ENCODE measurements at regions not wholly inside any gene's neighbourhood (a gene's known extent, or its start where the extent isn't known, plus 50 kb on each side); places are given as distances from the start of the nearest gene placed in this dataset.

DNA sequence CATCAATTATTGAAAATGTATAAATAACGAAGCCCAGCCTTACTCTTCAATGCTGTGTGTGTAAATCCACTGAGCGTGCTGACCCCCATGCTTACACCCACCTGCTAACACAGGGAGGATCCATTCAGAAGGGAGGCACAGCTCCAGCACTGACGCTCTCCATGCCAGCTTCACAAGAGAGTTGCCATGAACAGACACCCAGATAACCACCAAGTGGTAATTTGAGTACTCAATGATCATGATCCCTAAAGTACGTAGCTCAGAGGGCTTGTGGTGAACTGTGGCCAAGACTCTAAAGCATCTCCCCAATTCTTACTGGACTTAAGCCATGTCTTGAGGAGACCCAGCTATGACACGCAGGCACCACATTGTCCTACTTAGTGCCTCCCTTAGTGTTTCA is 98.7 kb downstream of the IGLL1 start:
- Histone ChIP-seq H3K9ac (ENCODE audit: insufficient read depth, low read depth, low read length) (no peak overlapping the region), H3K79me2 (ENCODE audit: insufficient read depth, low read length) (no peaks in the 10 kb centered on the region), H3K27ac (ENCODE audit: extremely low read length, insufficient read depth, low read length) (no peak overlapping the region), H3K4me1 (ENCODE audit: insufficient read depth, low read length) (peaks cover 7% of the 10 kb centered on the region; the same call in 1 of the 2 replicates), H2AFZ (ENCODE audit: low read length) (no peak overlapping the region), H3K9me3 (ENCODE audit: low read length) (no peaks in the 10 kb centered on the region), H3K4me2 (ENCODE audit: low read depth, low read length) (no peak overlapping the region), H3K36me3 (replicated peaks in 1 of 2; ENCODE audit: control insufficient read depth in 1 of 2, insufficient read depth in 2 of 2, low read length in 2 of 2) (no peaks in the 10 kb centered on the region), H4K20me1 (ENCODE audit: insufficient read depth, low read length) (no peaks in the 10 kb centered on the region), H3K27me3 (ENCODE audit: control insufficient read depth in 1 of 2, insufficient read depth in 2 of 2, low read length in 2 of 2) (no peaks in the 10 kb centered on the region), H3K4me3 (replicated peaks in 1 of 3; ENCODE audit: insufficient read depth in 1 of 3, low read depth in 2 of 3, low read length in 3 of 3) (no peak overlapping the region)
- in situ Hi-C loops (cut with HindIII; ENCODE audit: extremely low pct_ligation_motif_present, low pct_unique_long_range_greater_than_20kb) = loop anchor here (25.0 kb wide), 1 partner anchor 106 kb away; the partner anchor contains the start of gene IGLL1
- no peak for TF ChIP-seq MEIS2 (CRISPR knock-in tag; IDR thresholded peaks at IDR 0.05)
- TF ChIP-seq TBX3 (IDR thresholded peaks at IDR 0.05; ENCODE audit: borderline replicate concordance) = no peak
- no peak for TF ChIP-seq U2AF2 (IDR thresholded peaks at IDR 0.05; ENCODE audit: low read depth, low read length)
- TF ChIP-seq, protein P1, sequence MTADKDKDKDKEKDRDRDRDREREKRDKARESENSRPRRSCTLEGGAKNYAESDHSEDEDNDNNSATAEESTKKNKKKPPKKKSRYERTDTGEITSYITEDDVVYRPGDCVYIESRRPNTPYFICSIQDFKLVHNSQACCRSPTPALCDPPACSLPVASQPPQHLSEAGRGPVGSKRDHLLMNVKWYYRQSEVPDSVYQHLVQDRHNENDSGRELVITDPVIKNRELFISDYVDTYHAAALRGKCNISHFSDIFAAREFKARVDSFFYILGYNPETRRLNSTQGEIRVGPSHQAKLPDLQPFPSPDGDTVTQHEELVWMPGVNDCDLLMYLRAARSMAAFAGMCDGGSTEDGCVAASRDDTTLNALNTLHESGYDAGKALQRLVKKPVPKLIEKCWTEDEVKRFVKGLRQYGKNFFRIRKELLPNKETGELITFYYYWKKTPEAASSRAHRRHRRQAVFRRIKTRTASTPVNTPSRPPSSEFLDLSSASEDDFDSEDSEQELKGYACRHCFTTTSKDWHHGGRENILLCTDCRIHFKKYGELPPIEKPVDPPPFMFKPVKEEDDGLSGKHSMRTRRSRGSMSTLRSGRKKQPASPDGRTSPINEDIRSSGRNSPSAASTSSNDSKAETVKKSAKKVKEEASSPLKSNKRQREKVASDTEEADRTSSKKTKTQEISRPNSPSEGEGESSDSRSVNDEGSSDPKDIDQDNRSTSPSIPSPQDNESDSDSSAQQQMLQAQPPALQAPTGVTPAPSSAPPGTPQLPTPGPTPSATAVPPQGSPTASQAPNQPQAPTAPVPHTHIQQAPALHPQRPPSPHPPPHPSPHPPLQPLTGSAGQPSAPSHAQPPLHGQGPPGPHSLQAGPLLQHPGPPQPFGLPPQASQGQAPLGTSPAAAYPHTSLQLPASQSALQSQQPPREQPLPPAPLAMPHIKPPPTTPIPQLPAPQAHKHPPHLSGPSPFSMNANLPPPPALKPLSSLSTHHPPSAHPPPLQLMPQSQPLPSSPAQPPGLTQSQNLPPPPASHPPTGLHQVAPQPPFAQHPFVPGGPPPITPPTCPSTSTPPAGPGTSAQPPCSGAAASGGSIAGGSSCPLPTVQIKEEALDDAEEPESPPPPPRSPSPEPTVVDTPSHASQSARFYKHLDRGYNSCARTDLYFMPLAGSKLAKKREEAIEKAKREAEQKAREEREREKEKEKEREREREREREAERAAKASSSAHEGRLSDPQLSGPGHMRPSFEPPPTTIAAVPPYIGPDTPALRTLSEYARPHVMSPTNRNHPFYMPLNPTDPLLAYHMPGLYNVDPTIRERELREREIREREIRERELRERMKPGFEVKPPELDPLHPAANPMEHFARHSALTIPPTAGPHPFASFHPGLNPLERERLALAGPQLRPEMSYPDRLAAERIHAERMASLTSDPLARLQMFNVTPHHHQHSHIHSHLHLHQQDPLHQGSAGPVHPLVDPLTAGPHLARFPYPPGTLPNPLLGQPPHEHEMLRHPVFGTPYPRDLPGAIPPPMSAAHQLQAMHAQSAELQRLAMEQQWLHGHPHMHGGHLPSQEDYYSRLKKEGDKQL (CRISPR knock-in tag; IDR thresholded peaks at IDR 0.05; ENCODE audit: low read depth) = no peak
- ATAC-seq = no peak
- no peak for FAIRE-seq
- no peak for DNase-seq (ENCODE audit: low spot score)
- intact Hi-C loops (cut with micrococcal nuclease; ENCODE audit: unreplicated experiment) = no loop called here
- CTCF ChIA-PET (ENCODE audit: low intra/inter-chr PET ratio, low total read pairs) = no interaction called here
- POLR2A ChIA-PET = interaction anchor here (1.6 kb wide), 1 partner anchor 10 kb away, joined by 3 read pairs; no protein-coding TSS in a partner anchor
- 49% methylated on average over 4 of the region's 5 CpGs for WGBS (ENCODE audit: low lambda C conversion rate)
- no TSS peak for BruUV-seq (replicated peaks)
